ENCODE measurements at regions not wholly inside any gene's neighbourhood (a gene's known extent, or its start where the extent isn't known, plus 50 kb on each side); places are given as distances from the start of the nearest gene placed in this dataset.

GRCh38 chr3:170738766-170739165 is 131.2 kb downstream of the RPL22L1 start:
- TF ChIP-seq POLR2A (IDR thresholded peaks at IDR 0.05; ENCODE audit: low read depth, low read length) (no peak), POLR2AphosphoS5 (IDR thresholded peaks at IDR 0.05; ENCODE audit: insufficient read depth, low read depth, low read length) (no peak), FOS (IDR thresholded peaks at IDR 0.05; ENCODE audit: borderline replicate concordance, insufficient read depth, low read length) (no peak)
- TF ChIP-seq, protein P1, sequence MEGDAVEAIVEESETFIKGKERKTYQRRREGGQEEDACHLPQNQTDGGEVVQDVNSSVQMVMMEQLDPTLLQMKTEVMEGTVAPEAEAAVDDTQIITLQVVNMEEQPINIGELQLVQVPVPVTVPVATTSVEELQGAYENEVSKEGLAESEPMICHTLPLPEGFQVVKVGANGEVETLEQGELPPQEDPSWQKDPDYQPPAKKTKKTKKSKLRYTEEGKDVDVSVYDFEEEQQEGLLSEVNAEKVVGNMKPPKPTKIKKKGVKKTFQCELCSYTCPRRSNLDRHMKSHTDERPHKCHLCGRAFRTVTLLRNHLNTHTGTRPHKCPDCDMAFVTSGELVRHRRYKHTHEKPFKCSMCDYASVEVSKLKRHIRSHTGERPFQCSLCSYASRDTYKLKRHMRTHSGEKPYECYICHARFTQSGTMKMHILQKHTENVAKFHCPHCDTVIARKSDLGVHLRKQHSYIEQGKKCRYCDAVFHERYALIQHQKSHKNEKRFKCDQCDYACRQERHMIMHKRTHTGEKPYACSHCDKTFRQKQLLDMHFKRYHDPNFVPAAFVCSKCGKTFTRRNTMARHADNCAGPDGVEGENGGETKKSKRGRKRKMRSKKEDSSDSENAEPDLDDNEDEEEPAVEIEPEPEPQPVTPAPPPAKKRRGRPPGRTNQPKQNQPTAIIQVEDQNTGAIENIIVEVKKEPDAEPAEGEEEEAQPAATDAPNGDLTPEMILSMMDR (IDR thresholded peaks at IDR 0.05; ENCODE audit: extremely low read depth in 1 of 2, insufficient read depth in 1 of 2, low read depth in 1 of 2, low read length in 2 of 2) = no peak
